Suprapubic skin (tissue), 4 donors: ENCODE measurements at regions not wholly inside any gene's neighbourhood (a gene's known extent, or its start where the extent isn't known, plus 50 kb on each side); places are given as distances from the start of the nearest gene placed in this dataset.

Experiments used
- DNase-seq, 2 donors: peaks; one replicate each; pipeline ENCODE4 v3.0.0-alpha.2; 2019; ENCODE audit warnings: low spot score in 2 of 2
- H3K27ac ChIP-seq: fragments of 200-600 bp; sonication (generic); one replicate; pipeline ENCODE4 v1.5.1; 2019
- H3K27me3 ChIP-seq: fragments of 200-600 bp; sonication (generic); one replicate; pipeline ENCODE4 v1.5.1; 2019
- H3K36me3 ChIP-seq: fragments of 200-600 bp; sonication (generic); one replicate; pipeline ENCODE4 v1.5.1; 2019
- H3K4me1 ChIP-seq: fragments of 200-600 bp; sonication (generic); one replicate; pipeline ENCODE4 v1.5.1; 2019
- H3K4me3 ChIP-seq: fragments of 200-600 bp; sonication (generic); one replicate; pipeline ENCODE4 v1.5.1; 2019; ENCODE audit warnings: mild to moderate bottlenecking
- H3K9me3 ChIP-seq: fragments of 200-600 bp; sonication (generic); one replicate; pipeline ENCODE4 v1.5.1; 2019
- CTCF ChIP-seq, 2 donors: fragments of 200-600 bp in 1 of 2; fragments of 450-650 bp in 1 of 2; sonication (generic) in 1 of 2; IDR thresholded peaks; one replicate each; pipeline ENCODE4 v1.5.1; 2016 to 2019; ENCODE audit warnings: antibody characterized with exemption in 2 of 2, mild to moderate bottlenecking in 1 of 2, moderate library complexity in 1 of 2
- EP300 ChIP-seq: sonication (generic); formaldehyde crosslinking; IDR thresholded peaks from one replicate; pipeline ENCODE4 v1.6.1; 2017; ENCODE audit warnings: antibody characterized with exemption
- POLR2A ChIP-seq, 2 donors: fragments of 450-650 bp; IDR thresholded peaks; one replicate each; pipeline ENCODE4 v1.6.1; 2017; ENCODE audit warnings: antibody characterized with exemption in 2 of 2, mild to moderate bottlenecking in 2 of 2, moderate library complexity in 2 of 2
- POLR2AphosphoS5 ChIP-seq, 3 donors: sonication (generic); formaldehyde crosslinking; IDR thresholded peaks; one replicate each; pipeline ENCODE4 v1.6.1; 2017; ENCODE audit warnings: antibody characterized with exemption in 3 of 3
- WGBS: methylation state at CpG from one replicate; pipeline ENCODE4 v1.1.5; 2018; 5-methylcytosine and 5-hydroxymethylcytosine counted together

GRCh38 chr13:47139519-47139918, 242.7 kb upstream of the HTR2A start:
- Histone ChIP-seq H3K36me3 (no peaks in the 10 kb centered on the region), H3K9me3 (no peaks in the 10 kb centered on the region), H3K4me1 (no peaks in the 10 kb centered on the region), H3K27me3 (no peaks in the 10 kb centered on the region), H3K4me3 (no peak overlapping the region), H3K27ac (no peak overlapping the region)
- no peak for DNase-seq
- WGBS: 57% methylated on average over 2 of the region's 2 CpGs
- TF ChIP-seq CTCF (IDR thresholded peaks at IDR 0.05) (no peak), EP300 (no peak), POLR2AphosphoS5 (IDR thresholded peaks at IDR 0.05) (no peak), POLR2A (IDR thresholded peaks at IDR 0.05) (no peak)

DNA sequence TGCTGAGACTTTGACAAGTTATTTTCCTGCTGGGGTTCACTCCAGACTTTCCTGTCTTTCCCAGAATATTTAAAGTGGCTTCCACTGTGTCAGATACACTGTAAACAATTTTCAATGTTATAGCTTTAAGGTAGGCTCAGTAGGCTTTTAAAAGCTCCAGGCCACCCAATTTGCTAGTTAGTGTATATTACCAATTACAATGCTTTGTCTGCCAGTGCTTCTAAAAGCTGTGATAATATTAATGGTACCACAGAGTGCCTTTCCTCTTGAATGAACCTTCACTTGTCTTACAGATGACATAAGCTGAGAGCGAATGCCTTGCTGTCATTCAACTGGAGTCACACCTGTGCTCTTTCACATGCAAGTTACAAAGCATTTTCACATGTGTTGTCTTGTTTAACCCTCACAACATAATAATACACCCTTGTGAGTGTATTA, 239.7 kb upstream of the HTR2A start:
- 93% methylated on average over 1 of the region's 1 CpG for WGBS
- TF ChIP-seq CTCF (IDR thresholded peaks at IDR 0.05): no peak
- TF ChIP-seq POLR2AphosphoS5 (IDR thresholded peaks at IDR 0.05): no peak
- no peak for TF ChIP-seq EP300
- TF ChIP-seq POLR2A (IDR thresholded peaks at IDR 0.05): no peak
- H3K27ac ChIP-seq: no peak overlapping the region
- H3K27me3 ChIP-seq: no peaks in the 10 kb centered on the region
- DNase-seq: no peak
- no peak overlapping the region for H3K4me3 ChIP-seq
- no peaks in the 10 kb centered on the region for H3K9me3 ChIP-seq
- no peaks in the 10 kb centered on the region for H3K36me3 ChIP-seq
- no peaks in the 10 kb centered on the region for H3K4me1 ChIP-seq

DNA sequence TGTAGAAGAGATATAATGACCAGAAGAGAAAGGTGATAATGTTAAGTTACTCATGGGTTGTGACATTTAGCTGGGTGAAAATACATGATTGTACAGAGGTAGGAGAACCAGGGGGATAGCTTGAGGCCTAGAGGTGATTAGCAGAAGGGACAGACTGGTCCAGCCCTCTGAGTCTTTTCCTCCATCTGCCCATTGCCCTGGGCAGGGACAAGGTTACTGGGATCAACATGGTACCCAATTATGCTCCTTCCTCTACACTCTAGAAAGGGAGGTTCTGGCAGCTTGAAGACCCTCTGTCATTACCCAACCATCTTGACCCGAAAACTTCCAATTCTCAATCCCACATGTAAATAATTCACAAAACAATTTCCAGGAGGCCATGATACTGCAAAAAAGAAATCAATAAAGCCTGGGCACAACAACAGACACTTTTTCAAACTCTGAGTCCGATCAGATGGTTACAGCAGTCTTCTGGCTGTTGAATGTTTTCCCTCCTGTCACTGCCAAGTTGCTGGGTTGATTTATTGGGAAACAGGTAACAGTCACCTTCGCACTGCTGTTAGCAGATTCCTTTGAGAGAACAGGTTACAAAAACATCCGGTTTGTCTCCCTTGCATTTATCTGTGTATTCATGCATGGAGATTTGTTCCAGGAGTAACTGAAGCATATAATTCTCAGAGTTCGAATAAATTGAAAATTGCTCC, 239.1 kb upstream of the HTR2A start:
- no peaks in the 10 kb centered on the region for H3K4me1 ChIP-seq
- H3K36me3 ChIP-seq: no peaks in the 10 kb centered on the region
- no peak overlapping the region for H3K27ac ChIP-seq
- H3K9me3 ChIP-seq: no peaks in the 10 kb centered on the region
- no peak for TF ChIP-seq POLR2A (IDR thresholded peaks at IDR 0.05)
- no peak for TF ChIP-seq CTCF (IDR thresholded peaks at IDR 0.05)
- no peak for TF ChIP-seq POLR2AphosphoS5 (IDR thresholded peaks at IDR 0.05)
- no peak for TF ChIP-seq EP300
- 71% methylated on average over 5 of the region's 5 CpGs for WGBS
- H3K4me3 ChIP-seq: no peak overlapping the region
- DNase-seq: no peak
- H3K27me3 ChIP-seq: no peaks in the 10 kb centered on the region

DNA sequence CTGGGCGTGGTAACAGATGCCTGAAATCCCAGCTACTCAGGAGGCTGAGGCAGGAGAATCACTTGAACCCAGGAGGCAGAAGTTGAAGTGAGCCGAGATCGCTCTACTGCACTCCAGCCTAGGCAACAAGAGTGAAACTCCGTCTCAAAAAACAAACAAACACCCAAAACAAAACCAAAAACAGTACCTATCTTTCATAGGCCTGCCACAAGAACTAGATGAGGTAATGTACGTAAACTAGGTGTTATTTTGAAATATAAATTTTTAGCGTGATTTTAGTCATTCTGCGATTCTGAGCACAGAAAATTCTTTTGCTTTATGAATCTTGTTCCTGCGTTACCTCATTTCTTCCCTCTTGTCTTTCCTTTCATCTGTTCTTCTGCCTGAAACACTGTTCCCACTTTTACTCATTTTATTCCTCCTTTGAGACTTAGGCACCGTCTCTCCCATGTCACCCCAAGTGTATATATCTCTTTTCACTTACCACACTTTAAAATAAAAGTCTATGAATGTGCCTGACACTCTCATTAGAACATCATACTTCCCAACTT, 238.2 kb upstream of the HTR2A start:
- no peaks in the 10 kb centered on the region for H3K4me1 ChIP-seq
- no peaks in the 10 kb centered on the region for H3K27me3 ChIP-seq
- TF ChIP-seq POLR2AphosphoS5 (IDR thresholded peaks at IDR 0.05): no peak
- no peak for TF ChIP-seq EP300
- TF ChIP-seq CTCF (IDR thresholded peaks at IDR 0.05): no peak
- TF ChIP-seq POLR2A (IDR thresholded peaks at IDR 0.05): no peak
- DNase-seq: no peak
- no peak overlapping the region for H3K4me3 ChIP-seq
- no peak overlapping the region for H3K27ac ChIP-seq
- no peaks in the 10 kb centered on the region for H3K9me3 ChIP-seq
- WGBS: 88% methylated on average over 9 of the region's 9 CpGs
- no peaks in the 10 kb centered on the region for H3K36me3 ChIP-seq

DNA sequence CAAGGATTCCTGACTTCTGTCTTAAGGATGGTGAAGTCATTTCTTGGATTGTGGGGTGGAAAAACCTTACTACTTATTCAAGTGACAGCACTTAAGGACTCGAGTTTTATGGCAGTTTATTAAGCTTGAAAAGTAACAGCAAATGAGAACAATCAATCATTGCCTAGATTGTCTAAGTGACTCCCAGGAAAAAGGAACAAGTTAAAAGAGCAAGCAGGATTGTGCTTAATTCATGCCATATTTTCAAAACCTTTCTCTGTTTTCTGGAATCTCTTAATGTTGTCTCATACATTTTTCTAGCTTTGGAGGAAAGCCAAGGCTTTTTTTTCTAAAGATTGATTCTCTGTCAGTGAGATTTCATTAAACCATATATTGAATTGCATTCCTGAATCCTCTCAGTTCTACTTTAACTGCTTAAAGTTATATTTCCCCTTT, 236.2 kb upstream of the HTR2A start:
- Histone ChIP-seq H3K4me3 (no peak overlapping the region), H3K27ac (no peak overlapping the region), H3K27me3 (no peaks in the 10 kb centered on the region), H3K9me3 (no peaks in the 10 kb centered on the region), H3K36me3 (no peaks in the 10 kb centered on the region), H3K4me1 (no peaks in the 10 kb centered on the region)
- 16% methylated on average over 1 of the region's 1 CpG for WGBS
- TF ChIP-seq POLR2AphosphoS5 (IDR thresholded peaks at IDR 0.05) (no peak), POLR2A (IDR thresholded peaks at IDR 0.05) (no peak)
- DNase-seq: no peak
